ENCODE measurements at regions not wholly inside any gene's neighbourhood (a gene's known extent, or its start where the extent isn't known, plus 50 kb on each side); places are given as distances from the start of the nearest gene placed in this dataset.

- no peaks in the 10 kb centered on the region for H3K9me2 ChIP-seq (ENCODE audit: insufficient read depth)
- H3K9ac ChIP-seq (ENCODE audit: low read length): no peak overlapping the region
- TF ChIP-seq, protein P1, sequence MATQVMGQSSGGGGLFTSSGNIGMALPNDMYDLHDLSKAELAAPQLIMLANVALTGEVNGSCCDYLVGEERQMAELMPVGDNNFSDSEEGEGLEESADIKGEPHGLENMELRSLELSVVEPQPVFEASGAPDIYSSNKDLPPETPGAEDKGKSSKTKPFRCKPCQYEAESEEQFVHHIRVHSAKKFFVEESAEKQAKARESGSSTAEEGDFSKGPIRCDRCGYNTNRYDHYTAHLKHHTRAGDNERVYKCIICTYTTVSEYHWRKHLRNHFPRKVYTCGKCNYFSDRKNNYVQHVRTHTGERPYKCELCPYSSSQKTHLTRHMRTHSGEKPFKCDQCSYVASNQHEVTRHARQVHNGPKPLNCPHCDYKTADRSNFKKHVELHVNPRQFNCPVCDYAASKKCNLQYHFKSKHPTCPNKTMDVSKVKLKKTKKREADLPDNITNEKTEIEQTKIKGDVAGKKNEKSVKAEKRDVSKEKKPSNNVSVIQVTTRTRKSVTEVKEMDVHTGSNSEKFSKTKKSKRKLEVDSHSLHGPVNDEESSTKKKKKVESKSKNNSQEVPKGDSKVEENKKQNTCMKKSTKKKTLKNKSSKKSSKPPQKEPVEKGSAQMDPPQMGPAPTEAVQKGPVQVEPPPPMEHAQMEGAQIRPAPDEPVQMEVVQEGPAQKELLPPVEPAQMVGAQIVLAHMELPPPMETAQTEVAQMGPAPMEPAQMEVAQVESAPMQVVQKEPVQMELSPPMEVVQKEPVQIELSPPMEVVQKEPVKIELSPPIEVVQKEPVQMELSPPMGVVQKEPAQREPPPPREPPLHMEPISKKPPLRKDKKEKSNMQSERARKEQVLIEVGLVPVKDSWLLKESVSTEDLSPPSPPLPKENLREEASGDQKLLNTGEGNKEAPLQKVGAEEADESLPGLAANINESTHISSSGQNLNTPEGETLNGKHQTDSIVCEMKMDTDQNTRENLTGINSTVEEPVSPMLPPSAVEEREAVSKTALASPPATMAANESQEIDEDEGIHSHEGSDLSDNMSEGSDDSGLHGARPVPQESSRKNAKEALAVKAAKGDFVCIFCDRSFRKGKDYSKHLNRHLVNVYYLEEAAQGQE (IDR thresholded peaks at IDR 0.05; ENCODE audit: low read depth): no peak
- TF ChIP-seq ELF1 (IDR thresholded peaks at IDR 0.05; ENCODE audit: borderline replicate concordance, low read depth) (no peak), SIN3A (IDR thresholded peaks at IDR 0.05; ENCODE audit: low read depth) (no peak)
- TF ChIP-seq, protein P2, sequence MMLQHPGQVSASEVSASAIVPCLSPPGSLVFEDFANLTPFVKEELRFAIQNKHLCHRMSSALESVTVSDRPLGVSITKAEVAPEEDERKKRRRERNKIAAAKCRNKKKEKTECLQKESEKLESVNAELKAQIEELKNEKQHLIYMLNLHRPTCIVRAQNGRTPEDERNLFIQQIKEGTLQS (IDR thresholded peaks at IDR 0.05): no peak
- H3K4me1 ChIP-seq (ENCODE audit: control insufficient read depth in 1 of 2, insufficient read depth in 2 of 2, low read length in 2 of 2): no peaks in the 10 kb centered on the region
- intact Hi-C loops (cut with micrococcal nuclease): no loop called here
- CTCF ChIA-PET: no interaction called here
- no TSS peak for BruUV-seq (replicated peaks)
- ATAC-seq (no peak), DNase-seq (ENCODE audit: low read depth, low spot score) (no peak)
- H3K36me3 ChIP-seq (ENCODE audit: control insufficient read depth in 1 of 2, insufficient read depth in 2 of 2, low read length in 2 of 2): no peaks in the 10 kb centered on the region
- no peak overlapping the region for H2AFZ ChIP-seq (ENCODE audit: low read depth, low read length, poor library complexity, severe bottlenecking)
- H3K27me3 ChIP-seq (ENCODE audit: insufficient read depth, low read length): peaks cover 17% of the 10 kb centered on the region
- H3K4me2 ChIP-seq (ENCODE audit: low read length): no peak overlapping the region
- H3K4me3 ChIP-seq (replicated peaks in 1 of 2; ENCODE audit: low read depth in 1 of 2, low read length in 2 of 2): no peak overlapping the region
- POLR2A ChIA-PET: no interaction called here
- H3K79me2 ChIP-seq (ENCODE audit: insufficient read depth, low read length): no peaks in the 10 kb centered on the region
- H4K20me1 ChIP-seq (ENCODE audit: insufficient read depth): no peaks in the 10 kb centered on the region
- RAD21 ChIA-PET (ENCODE audit: low non-redundant PET in 1 of 2, low total read pairs in 2 of 2, uncharacterized antibody in 2 of 2, unreplicated experiment in 2 of 2): no interaction called here
- H3K27ac ChIP-seq (ENCODE audit: low read depth, low read length): no peak overlapping the region
- H3K9me3 ChIP-seq (ENCODE audit: control insufficient read depth in 1 of 2, insufficient read depth in 1 of 2, low read depth in 1 of 2, low read length in 2 of 2): no peaks in the 10 kb centered on the region
These were observed 138.6 kb upstream of the POGK start for GRCh38 chr1:166700696-166701095.

GRCh38 chr1:166701603-166702100, 137.6 kb upstream of the POGK start:
- ChIA-PET RAD21 (ENCODE audit: low non-redundant PET in 1 of 2, low total read pairs in 2 of 2, uncharacterized antibody in 2 of 2, unreplicated experiment in 2 of 2) (no interaction called here), POLR2A (no interaction called here), CTCF (no interaction called here)
- ATAC-seq (no peak), DNase-seq (ENCODE audit: low read depth, low spot score) (no peak)
- Histone ChIP-seq H4K20me1 (ENCODE audit: insufficient read depth) (no peaks in the 10 kb centered on the region), H3K79me2 (ENCODE audit: insufficient read depth, low read length) (no peaks in the 10 kb centered on the region), H3K4me1 (ENCODE audit: control insufficient read depth in 1 of 2, insufficient read depth in 2 of 2, low read length in 2 of 2) (no peaks in the 10 kb centered on the region), H2AFZ (ENCODE audit: low read depth, low read length, poor library complexity, severe bottlenecking) (no peak overlapping the region), H3K9me3 (ENCODE audit: control insufficient read depth in 1 of 2, insufficient read depth in 1 of 2, low read depth in 1 of 2, low read length in 2 of 2) (no peaks in the 10 kb centered on the region), H3K4me3 (replicated peaks in 1 of 2; ENCODE audit: low read depth in 1 of 2, low read length in 2 of 2) (no peak overlapping the region), H3K9me2 (ENCODE audit: insufficient read depth) (no peaks in the 10 kb centered on the region), H3K27me3 (ENCODE audit: insufficient read depth, low read length) (peaks cover 17% of the 10 kb centered on the region), H3K9ac (ENCODE audit: low read length) (no peak overlapping the region), H3K27ac (ENCODE audit: low read depth, low read length) (no peak overlapping the region), H3K4me2 (ENCODE audit: low read length) (no peak overlapping the region), H3K36me3 (ENCODE audit: control insufficient read depth in 1 of 2, insufficient read depth in 2 of 2, low read length in 2 of 2) (no peaks in the 10 kb centered on the region)
- BruUV-seq (replicated peaks): no TSS peak
- TF ChIP-seq POLR2AphosphoS5 (IDR thresholded peaks at IDR 0.05; ENCODE audit: low read depth, low read length) (no peak), TCF7L2 (IDR thresholded peaks at IDR 0.05; ENCODE audit: borderline replicate concordance, extremely low read depth, insufficient read depth, insufficient read length) (no peak), CEBPB (IDR thresholded peaks at IDR 0.05; ENCODE audit: low read depth) (no peak), ZFX (IDR thresholded peaks at IDR 0.05) (no peak)
- intact Hi-C loops (cut with micrococcal nuclease): no loop called here
